ENCODE measurements at regions not wholly inside any gene's neighbourhood (a gene's known extent, or its start where the extent isn't known, plus 50 kb on each side); places are given as distances from the start of the nearest gene placed in this dataset.
"Not testable (repeated sequence)": the region's sequence is repeated elsewhere in the genome, so short reads cannot be mapped to it uniquely, and the experiment has no call there.

DNA sequence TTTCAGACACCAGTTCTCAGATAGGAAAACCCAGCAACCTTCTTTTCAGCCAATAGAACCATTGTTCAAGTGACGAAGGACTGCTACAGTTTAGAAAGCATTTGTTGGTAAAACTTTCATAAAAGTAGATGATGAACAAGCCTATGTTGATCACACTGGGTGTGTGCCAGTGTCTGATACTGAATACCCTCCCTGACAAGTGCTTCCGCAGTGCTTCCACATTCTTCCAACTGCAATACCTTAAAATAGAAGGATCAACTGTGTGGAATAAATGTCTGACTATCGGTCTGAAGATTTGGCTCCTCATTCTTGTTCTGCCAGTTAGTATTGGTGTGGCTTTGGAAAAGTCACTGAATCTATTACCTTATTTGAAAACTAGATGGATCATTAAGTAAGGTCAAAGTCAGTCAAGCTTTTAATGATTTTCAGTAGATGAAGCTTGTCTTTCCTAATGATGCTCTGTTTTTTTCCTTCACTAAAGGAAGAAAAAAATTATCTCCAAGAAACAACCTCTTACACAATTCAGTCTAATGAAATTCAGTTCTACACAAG is 479.4 kb upstream of the CBLB start:
- DNase-seq (ENCODE audit: low read depth), result no peak

DNA sequence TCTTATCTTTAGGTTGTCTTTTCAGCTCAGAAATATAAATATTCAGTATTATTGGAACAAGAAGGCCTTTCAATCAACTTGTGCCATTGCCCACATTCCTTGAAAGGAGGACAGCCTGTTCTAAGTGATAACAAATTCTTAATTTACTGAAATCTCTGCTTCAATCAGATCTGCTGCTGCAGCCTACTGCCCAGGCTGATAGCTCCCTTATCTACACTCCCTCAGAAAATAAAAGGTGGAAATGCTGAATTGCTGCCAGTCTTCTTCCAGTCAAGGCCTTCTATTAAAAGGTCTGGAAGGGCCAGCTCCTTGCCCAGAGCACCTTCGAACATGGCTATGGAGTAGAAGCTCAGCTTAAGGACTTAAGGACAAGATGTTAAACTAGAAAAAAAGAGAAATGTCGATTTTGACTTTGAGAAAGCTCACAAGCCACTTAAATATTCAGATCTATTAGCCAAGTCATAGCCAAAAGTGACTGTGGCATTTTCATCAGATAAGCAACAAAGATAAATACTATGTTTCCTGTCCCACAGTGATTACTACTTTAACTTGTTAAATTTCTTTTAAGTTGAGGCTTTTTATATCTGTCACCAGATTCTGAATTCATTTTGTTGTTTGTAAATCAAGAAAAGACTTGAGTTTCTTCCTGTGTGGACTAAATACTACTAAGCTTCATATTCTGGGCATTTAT is 480.5 kb upstream of the CBLB start:
- DNase-seq (ENCODE audit: low read depth), result no peak

DNA sequence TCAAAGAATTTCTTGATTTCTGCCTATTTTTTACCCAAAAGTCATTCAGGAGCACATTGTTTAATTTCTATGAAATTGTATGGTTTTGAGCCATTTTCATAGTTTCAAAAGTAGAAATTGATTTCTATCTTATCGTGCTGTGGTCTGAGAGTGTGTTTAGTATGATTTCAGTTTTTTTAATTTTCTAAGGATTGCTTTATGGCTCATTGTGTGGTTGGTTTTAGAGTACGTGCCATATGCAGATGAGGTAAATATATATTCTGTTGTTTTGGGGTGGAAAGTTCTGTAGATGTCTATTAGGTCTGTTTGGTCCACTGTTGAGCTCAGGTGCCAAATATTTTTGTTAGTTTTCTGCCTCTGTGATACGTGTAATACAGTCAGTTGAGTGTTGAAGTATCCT is 487.1 kb upstream of the CBLB start:
- no peak for DNase-seq (ENCODE audit: low read depth)

DNA sequence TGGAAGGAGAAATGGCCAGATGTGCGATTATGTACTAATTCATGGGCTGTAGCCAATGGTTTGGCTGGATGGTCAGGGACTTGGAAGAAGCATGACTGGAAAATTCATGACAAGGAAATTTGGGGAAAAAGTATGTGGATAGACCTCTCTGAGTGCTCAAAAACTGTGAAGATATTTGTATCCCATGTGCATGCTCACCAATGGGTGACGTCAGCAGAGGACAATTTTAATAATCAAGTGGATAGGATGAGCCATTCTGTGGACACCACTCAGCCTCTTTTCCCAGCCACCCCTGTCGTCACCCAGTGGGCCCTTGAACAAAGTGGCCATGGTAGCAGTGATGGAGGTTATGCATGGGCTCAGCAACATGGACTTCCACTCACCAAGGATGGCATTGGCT is 490.9 kb upstream of the CBLB start:
- DNase-seq (ENCODE audit: low read depth), result no peak

DNA sequence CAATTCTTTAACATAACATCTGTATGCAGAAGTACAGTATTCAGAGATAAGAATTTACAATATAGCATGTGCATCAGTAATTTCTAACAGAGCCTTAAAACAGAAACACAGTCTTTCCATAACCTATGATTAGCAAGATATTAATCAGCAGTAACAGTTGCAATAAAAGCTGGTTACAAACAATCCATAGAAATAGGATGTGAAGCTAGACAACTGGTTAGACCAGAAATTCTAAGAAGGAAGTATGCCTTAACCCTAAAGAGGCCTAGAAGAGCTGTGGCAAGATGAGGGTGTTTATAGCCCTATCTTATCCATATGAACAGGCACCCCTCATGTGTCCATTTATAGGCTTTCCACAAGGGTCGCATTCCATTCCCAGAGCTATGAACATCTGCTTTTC is 492.1 kb upstream of the CBLB start:
- DNase-seq (ENCODE audit: low read depth), result not testable (repeated sequence)

DNA sequence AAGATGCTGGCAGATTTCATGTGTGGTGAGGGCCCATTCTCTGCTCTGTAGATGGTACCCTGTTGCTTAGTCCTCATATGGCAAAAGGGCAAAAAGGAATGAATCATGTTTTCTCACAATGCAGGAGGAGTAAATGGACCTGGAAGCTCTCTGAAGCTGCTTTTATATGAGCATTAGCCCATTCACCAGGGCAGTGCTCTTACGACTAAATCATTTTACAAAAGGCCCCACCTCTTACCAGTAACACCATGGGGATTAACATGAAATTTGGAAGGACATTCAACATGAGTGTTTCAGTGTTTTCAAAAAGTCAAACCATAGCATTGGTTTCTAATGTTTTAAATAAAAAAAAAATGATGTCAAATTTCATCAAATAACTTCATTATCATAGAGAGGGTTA is 495.7 kb upstream of the CBLB start:
- no peak for DNase-seq (ENCODE audit: low read depth)

DNA sequence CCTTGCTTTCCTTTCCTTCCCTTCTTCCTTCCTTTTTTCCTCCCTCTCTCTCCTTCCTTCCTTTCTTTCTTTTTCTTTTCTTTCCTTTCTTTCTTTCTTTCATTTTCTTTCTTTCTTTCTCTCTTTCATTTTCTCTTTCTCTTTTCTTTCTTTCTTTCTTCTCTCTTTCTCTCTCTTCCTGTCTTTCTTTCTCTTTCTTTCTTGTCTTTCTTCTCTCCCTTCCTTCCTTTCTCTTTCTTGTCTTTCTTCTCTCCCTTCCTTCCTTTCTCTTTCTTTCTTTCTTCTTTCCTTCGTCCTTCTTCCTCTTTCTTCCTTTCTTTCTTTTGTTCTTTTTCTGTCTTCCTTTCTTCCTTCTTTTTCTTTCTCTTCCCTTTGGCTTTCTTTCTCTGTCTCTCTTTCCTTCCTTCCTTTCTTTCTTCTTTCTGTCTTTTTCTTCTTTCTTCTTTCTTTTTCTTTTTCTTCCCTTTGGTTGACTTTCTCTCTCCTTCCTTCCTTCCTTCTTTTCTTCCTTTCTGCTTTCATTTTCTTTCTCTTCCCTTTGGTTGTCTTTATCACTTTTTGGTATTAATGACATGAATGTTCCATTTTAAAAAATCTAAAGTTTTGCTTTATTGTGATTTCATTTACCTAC is 496.4 kb upstream of the CBLB start:
- no peak for DNase-seq (ENCODE audit: low read depth)

DNA sequence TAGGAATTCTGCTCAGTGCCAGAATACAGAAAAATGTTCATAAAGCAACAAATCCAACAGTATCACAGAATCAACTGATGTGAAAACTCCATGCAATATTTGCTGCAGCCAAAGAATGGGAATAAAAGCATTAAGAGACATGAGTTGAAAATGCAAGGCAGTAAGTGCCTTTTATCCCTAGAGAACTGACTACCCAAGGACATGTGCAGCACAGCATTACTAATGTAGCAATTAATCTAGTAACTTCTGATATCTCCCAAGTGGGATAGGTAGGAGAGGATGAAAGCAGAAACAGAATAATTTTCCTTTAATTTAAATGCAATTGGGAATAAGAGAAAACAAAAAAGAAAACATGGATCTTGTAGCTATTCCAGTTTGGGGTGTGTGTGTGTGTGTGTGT is 497.5 kb upstream of the CBLB start:
- DNase-seq (ENCODE audit: low read depth), result no peak

DNA sequence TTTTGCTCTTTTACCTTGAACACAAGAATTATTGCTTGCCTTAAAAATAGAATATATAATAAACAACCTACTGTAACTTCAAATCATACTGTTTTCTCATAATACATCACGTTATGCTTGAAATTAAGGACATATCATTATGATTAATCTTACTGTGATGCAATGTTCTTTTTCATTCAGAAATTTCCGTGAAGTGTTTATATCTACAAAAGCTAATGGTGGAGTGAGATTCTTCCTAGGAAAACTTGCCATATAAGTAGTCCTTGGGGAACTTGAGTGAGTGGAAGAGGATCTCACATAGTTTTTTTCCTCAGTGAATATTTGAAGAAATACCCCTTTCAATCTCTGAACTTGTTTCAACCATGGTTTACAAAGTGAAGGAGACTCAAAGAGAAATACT is 498.7 kb upstream of the CBLB start:
- no peak for DNase-seq (ENCODE audit: low read depth)

DNA sequence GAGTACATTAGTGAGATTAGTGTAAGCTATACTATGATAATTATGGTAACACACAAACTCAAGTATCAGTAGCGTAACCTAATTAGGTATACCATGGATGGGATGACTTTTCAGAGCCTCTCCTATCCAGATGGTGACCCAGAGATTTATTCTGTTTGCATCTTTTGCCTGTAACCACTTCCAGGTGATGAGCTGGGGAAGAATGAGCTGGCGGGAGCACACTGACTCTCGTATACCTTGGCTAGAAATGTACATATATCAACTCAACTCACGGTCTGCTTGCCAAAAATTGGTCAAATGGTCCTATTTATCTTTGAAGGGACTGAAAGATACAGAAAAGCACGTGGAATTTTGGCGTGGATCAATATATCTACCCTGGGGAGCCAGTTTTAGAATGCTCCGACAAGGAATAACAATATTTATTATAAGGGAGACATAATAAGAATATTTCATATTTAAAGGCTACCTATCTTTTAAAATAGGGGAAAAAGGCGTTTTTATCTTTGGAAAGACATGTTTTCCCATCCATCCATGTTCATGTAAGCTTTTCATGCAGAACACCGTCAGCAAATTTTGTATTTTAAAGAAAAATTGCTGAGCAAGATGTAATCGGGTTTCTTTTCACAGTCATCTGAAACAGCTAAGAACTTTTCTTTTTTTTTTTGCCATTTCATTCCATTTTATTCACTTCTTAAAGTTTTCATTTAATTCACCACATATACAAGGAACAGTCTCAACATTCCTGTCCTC is 502.6 kb upstream of the CBLB start:
- DNase-seq (ENCODE audit: low read depth), result no peak

DNA sequence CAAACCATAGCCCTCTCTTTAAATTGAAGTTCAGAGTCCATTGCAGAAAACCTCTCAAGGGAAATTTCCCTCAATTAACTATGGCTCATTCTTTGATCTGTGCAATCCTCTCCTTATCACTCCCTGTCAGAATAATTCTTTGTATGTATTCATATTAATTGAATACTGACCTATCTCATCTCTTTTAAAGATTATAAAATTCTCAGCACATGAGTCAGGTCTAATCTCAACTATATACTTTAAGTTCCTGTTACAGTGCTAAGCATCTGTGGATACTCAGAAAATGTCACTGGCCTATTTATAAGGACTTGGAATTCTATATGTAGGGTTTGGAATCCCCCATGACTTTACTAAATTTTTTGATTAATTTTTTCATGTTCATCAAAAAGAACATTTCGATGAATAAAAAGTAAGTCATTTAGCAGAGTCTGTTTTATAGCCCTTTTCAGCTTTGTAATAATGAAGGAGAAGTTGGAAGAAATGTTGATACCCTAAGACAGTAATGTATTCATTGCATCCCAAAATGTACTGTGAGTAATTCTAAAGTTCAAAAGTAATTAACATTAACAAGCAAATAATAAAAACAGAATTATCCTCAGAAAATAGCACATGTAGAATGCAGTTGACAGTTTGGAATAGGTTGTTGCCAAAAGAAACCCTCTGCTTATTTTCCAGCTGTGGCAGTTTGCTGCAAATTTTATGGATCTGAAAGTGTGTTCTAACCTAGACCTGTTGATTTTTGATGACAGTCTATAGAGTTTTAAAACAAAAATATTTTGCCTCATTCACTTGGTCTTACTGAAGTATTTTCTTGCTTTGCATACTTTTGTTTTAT is 503.4 kb upstream of the CBLB start:
- no peak for DNase-seq (ENCODE audit: low read depth)

DNA sequence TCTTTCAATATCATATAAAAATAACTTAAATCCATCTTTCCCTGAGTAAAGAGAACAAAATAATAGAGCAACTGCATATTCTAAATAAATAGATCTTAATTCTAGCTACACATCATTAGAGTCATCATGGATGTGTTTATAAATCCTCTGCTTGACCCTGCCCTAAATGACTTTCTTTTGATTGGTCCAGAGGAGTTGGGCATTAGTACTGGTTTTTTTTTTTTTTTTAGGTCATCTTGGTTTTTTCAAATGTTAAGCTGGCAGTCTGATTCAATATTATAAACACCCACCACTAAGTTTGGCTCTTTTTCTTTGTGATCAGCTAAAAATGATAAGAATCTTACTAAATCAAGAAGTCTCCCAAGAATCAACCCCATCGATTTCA is 504.0 kb upstream of the CBLB start:
- no peak for DNase-seq (ENCODE audit: low read depth)

DNA sequence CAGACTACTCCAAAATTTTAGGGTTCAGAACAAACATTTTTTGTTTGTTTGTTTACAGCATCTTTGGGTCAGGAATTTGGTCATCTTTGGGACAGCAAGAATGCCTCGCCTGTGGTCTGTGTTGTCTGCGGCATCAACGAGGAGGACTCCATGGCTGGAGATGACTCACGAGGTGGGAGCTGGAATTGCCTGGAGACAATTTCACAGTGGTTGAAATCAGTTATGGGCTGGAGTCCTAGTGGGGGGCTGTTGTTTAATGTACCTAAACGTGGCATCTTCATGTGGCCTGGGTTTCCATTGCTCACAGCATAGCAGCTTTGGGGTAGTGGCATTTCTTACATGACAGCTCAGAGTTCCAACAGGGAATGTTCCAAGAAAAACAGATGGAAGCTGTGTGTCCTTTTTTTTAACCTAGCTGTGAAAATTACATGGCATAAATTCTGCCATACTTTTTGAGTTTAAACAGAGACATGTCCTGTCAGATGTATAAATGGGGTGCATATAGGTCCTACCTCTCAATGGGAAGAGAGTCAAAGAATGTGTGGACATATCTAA is 507.3 kb upstream of the CBLB start:
- no peak for DNase-seq (ENCODE audit: low read depth)

DNA sequence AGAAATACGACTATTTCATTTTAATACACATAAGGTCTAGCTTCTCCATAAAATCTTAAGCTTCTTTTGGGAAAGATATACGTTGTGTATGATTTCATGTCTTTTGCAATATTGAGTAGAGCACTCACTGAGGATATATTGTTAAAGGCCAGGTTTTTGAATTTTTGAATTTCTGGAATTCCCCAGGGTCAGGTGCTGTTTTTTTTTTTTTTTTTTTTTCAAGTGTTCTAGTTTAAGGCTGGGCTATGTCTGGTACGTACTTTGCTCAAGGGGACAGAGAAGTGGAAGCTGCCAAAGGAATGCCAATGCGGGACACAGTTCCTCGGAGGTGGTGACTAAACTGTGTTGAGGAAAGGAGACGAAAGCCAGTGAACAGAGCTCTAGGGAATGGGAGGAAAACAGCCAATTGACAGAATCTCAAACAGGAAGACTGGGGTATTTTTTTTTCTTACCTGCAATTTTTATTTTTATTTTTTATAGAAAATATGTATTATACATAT is 510.5 kb upstream of the CBLB start:
- no peak for DNase-seq (ENCODE audit: low read depth)

DNA sequence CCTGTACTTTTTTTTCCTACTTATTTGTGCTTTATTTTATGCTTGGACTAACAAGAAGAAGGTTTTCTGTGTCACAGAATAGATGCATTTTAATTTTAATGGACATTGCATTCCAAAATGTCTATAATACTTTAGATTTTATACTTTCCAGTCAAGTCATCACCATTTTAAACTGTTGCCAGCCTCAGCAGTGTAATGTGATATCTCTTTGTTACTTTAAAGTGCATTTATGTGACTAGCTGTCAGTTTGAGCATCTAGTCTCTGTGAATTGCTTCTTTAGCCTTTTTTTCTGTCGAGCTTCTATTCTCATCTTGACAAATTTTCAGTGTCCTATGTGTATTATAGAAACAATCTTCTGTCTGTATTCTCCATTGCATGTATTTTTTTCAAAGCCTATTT is 511.4 kb upstream of the CBLB start:
- no peak for DNase-seq (ENCODE audit: low read depth)

DNA sequence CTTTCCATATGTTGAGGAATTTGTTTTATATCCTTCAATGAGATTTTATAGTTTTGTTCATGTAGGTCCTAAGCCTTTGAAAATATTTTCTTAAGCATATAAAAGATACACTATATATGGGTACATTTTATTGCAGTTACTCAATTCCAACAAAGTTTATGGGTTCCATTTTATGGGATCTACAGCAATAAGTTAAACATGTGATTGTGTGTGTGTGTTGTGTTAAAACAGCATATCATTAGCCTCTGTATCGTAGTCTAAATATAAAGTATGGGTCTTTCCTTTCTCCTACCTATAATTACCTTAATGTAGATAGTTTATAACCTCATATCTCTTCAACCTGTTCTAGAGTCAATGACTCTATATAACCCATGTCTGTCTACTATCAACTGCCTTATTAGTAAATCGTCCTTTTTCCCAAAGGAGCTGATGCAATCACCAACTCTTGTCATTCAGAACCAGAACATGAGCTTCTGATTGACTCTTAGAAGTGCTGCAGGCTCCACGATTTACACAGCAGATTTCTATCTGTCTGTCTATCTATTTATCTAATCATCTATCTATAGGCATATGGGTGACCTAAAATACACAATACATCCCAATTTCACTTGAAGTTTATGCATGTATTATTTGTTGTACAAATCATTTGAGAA is 512.6 kb upstream of the CBLB start:
- DNase-seq (ENCODE audit: low read depth), result no peak

DNA sequence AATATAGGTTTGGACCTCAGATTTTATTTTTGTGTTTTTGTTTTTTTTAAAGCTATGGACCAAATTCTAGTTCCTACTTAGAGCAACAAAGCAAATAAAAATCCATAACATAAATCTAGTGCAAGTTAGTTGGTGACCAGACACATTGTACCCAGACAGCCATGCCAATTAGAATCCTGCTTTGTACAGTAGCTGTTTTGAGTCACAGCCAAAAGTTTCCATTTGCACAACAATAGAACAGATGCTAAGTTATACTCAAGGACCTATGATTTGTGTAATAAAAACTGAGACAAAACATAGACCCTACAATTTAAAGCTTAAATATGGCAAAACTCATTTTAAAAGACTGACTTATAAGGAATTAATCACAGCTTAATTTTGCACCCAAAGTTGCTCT is 513.1 kb upstream of the CBLB start:
- no peak for DNase-seq (ENCODE audit: low read depth)

DNA sequence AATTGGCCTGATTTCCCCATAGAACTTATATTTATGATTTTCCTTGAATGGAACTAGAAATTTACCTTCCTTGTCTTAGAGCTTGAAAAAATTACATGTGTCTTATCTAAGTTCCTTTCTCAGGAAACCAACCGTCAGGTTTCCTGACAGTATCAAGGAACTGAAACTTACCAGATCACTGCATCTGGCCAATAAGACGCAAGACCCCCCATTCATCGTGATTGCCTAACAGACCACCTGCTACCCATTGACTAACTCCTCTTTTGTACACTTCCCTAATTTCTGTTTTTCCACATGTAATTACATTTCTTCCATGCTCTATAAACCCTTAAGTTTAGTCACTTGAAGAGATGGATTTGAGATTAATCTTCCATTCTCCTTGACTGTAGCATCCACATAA is 517.2 kb upstream of the CBLB start:
- DNase-seq (ENCODE audit: low read depth), result no peak

DNA sequence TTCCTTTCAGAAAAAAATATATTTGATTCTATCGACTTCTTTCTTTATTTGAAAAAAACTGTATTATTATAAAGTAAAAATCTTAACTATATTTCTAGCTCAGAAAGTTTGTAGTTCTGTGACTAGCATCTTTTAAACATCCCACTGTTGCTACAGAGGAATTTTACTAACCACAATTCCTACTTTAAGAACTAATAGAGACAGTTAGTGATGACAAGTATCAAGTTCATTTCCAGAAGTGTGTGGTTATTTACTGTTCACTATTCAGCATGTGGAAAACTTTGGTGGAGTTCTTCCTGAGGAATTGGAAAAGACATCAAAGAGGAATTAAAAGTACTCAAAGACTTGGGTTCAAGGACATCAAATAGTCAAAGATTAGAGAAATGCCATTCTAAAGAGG is 524.1 kb upstream of the CBLB start:
- DNase-seq (ENCODE audit: low read depth), result no peak

DNA sequence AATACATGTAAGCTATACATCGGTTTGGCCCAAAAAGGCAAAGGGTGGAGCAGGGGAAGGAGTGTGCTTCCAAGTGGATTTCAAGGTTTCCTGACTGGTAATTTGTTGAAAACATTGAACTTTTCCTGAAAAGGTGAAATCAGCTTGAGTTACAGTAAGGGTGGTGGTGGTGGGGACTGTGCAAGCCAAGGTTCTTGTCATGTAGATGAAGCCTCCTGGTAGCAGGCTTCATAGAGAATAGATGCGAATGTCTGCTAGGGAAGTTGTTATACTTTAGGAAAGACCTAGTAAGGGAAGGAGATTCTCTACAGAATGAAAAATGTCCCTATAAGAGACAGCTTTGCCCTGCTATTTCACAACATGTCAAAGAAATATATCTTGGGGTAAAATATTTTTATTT is 528.2 kb upstream of the CBLB start:
- DNase-seq (ENCODE audit: low read depth), result no peak

DNA sequence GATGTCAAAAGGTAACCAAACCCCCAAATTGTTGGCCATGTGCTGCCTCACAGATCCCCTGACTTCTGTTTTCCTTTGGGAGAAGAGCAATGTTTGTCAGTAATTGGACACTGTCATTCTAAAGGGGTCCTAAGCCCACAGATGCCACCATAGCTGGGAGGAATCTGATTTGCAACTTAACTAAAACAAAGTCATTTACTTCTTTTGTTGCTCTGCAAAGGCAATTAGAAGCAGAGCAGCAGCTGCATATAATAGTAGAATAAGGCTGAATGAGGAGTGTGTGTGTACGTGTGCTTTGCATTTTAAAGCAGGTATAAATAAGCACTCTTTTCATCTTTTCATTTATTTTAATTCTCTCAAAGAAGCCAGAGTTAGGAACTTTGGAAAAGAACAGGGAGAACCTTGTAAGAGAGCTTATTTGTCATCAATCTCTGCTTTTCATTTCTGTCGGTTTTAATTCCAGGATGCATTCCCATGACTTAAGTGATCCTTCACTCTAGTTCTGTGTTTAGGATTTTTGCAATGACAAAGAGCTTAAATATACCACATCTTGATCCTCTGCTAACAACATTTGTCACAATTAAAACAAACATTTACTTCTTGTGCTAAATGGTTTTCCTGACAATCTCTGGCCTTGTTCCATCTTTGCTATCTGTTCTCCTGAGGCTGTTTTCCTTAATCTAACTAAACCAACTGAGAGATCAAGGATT is 530.2 kb upstream of the CBLB start:
- no peak for DNase-seq (ENCODE audit: low read depth)

All from stimulated activated CD8-positive, alpha-beta memory T cell treated with anti-CD3 and anti-CD28 coated beads, Interleukin-4, amount 100 ng/mL, for 24 hours (primary cell).